IMR-90 (cell line): ENCODE measurements at regions not wholly inside any gene's neighbourhood (a gene's known extent, or its start where the extent isn't known, plus 50 kb on each side); places are given as distances from the start of the nearest gene placed in this dataset.

Experiments
- ATAC-seq: fragments of 200-7000 bp; cut with Tn5 transposase; 2 replicates; pipeline ENCODE4 v1.9.1; 2020; ENCODE audit warnings: low read depth, mild to moderate bottlenecking, moderate library complexity
- BruUV-seq: library from RNA; stranded (reverse); fragments of 400-500 nt; replicated peaks from 2 replicates; lab custom pipeline; 2021; lab: Mats Ljungman, UMichigan
- CTCF ChIA-PET: fragments of 300-600 bp; formaldehyde crosslinking; extraction: SDS; loops from one replicate; lab custom pipeline; 2021; ENCODE audit warnings: antibody characterized with exemption; lab: Yijun Ruan, JAX
- POLR2A ChIA-PET: fragments of 300-600 bp; sonication (Branson Sonifier 250); formaldehyde crosslinking; loops from one replicate; lab custom pipeline; 2022; ENCODE audit warnings: antibody characterized with exemption; ENCODE audit not compliant: unreplicated experiment; lab: Charles Lee
- DNase-seq: peaks from one replicate; pipeline ENCODE4 v3.0.0; 2013
- H2AFZ ChIP-seq: replicated peaks from 2 replicates; pipeline ENCODE3; 2013; ENCODE audit warnings: low read length, mild to moderate bottlenecking; ENCODE audit not compliant: poor library complexity
- H2AK5ac ChIP-seq: 2 replicates; pipeline ENCODE4 v1.6.1; 2013; ENCODE audit warnings: low read depth, low read length, inconsistent platforms
- H2AK9ac ChIP-seq: replicated peaks from 2 replicates; pipeline ENCODE3; 2013; ENCODE audit warnings: mild to moderate bottlenecking, low read depth, low read length, moderate library complexity; ENCODE audit not compliant: poor library complexity
- H2BK120ac ChIP-seq: 2 replicates; pipeline ENCODE4 v1.6.1; 2013; ENCODE audit warnings: low read depth, low read length, inconsistent platforms
- H2BK15ac ChIP-seq: 3 replicates; pipeline ENCODE4 v1.6.1; 2013; ENCODE audit warnings: low read depth, low read length, inconsistent platforms
- H2BK20ac ChIP-seq: 2 replicates; pipeline ENCODE4 v1.6.1; 2013; ENCODE audit warnings: low read depth, mild to moderate bottlenecking, inconsistent platforms, low read length, moderate library complexity
- H2BK5ac ChIP-seq: 2 replicates; pipeline ENCODE4 v1.6.1; 2013; ENCODE audit warnings: mild to moderate bottlenecking, low read depth, low read length, inconsistent platforms; ENCODE audit not compliant: poor library complexity, severe bottlenecking
- H3K14ac ChIP-seq: replicated peaks from 2 replicates; pipeline ENCODE4 v1.6.1; 2013; ENCODE audit warnings: low read depth, low read length, inconsistent platforms
- H3K18ac ChIP-seq: 2 replicates; pipeline ENCODE4 v1.6.1; 2013; ENCODE audit warnings: low read depth, low read length, control low read depth
- H3K23ac ChIP-seq: 2 replicates; pipeline ENCODE4 v1.6.1; 2013; ENCODE audit warnings: low read depth, low read length, inconsistent platforms
- H3K27ac ChIP-seq: 2 replicates; pipeline ENCODE4 v1.5.1; 2013; ENCODE audit warnings: mild to moderate bottlenecking, control low read depth, low read length; ENCODE audit not compliant: insufficient read depth
- H3K27me3 ChIP-seq: 2 replicates; pipeline ENCODE4 v1.6.1; 2013; ENCODE audit warnings: low read length; ENCODE audit not compliant: control insufficient read depth, insufficient read depth
- H3K36me3 ChIP-seq: 2 replicates; pipeline ENCODE4 v1.6.1; 2013; ENCODE audit warnings: low read length, mixed read lengths; ENCODE audit not compliant: control insufficient read depth, insufficient read depth
- H3K4ac ChIP-seq: 2 replicates; pipeline ENCODE4 v1.6.1; 2013; ENCODE audit warnings: low read depth, low read length, inconsistent platforms
- H3K4me1 ChIP-seq: 2 replicates; pipeline ENCODE4 v1.6.1; 2013; ENCODE audit warnings: low read length, mixed read lengths; ENCODE audit not compliant: control insufficient read depth, insufficient read depth
- H3K4me2 ChIP-seq: 2 replicates; pipeline ENCODE4 v1.6.1; 2013; ENCODE audit warnings: low read depth, mild to moderate bottlenecking, control low read depth, low read length, moderate library complexity
- H3K4me3 ChIP-seq: 2 replicates; pipeline ENCODE4 v1.5.1; 2013; ENCODE audit warnings: low read depth, mild to moderate bottlenecking, control low read depth, low read length, moderate library complexity; ENCODE audit not compliant: insufficient read depth
- H3K56ac ChIP-seq: 2 replicates; pipeline ENCODE4 v1.6.1; 2013; ENCODE audit warnings: low read length, inconsistent platforms; ENCODE audit not compliant: insufficient read depth; ENCODE audit errors: extremely low read depth
- H3K79me1 ChIP-seq, 2 experiments: 2 replicates each; pipeline ENCODE4 v1.6.1; 2013; ENCODE audit warnings: low read length in 2 of 2, inconsistent platforms in 1 of 2, low read depth in 1 of 2
- H3K9ac ChIP-seq: 2 replicates; pipeline ENCODE4 v1.6.1; 2013; ENCODE audit warnings: low read depth, low read length, control low read depth
- H3K9me1 ChIP-seq: 2 replicates; pipeline ENCODE4 v1.6.1; 2013; ENCODE audit warnings: low read length, inconsistent platforms; ENCODE audit not compliant: insufficient read depth
- H3K9me3 ChIP-seq: 2 replicates; pipeline ENCODE4 v1.6.1; 2013; ENCODE audit warnings: low read length; ENCODE audit not compliant: control insufficient read depth, insufficient read depth
- H4K20me1 ChIP-seq: 2 replicates; pipeline ENCODE4 v1.6.1; 2013; ENCODE audit warnings: low read length, inconsistent platforms; ENCODE audit not compliant: insufficient read depth
- H4K5ac ChIP-seq: 2 replicates; pipeline ENCODE4 v1.6.1; 2013; ENCODE audit warnings: mild to moderate bottlenecking, low read depth, low read length, control low read depth
- H4K8ac ChIP-seq, 2 experiments: 2 replicates each; pipeline ENCODE4 v1.6.1; 2013; ENCODE audit warnings: low read depth in 2 of 2, low read length in 2 of 2, control low read depth in 1 of 2, inconsistent platforms in 1 of 2
- H4K91ac ChIP-seq: 2 replicates; pipeline ENCODE4 v1.6.1; 2013; ENCODE audit warnings: low read depth, low read length, inconsistent platforms; ENCODE audit not compliant: insufficient read depth
- BHLHE40 ChIP-seq: fragments of 150-350 bp; IDR thresholded peaks from 2 replicates; pipeline ENCODE4 v1.6.1; 2016; ENCODE audit warnings: mild to moderate bottlenecking, low read depth, low read length
- CEBPB ChIP-seq: IDR thresholded peaks from 2 replicates; pipeline ENCODE4 v1.6.1; 2012; ENCODE audit warnings: low read depth, low read length, improper control_type of control experiment
- CHD1 ChIP-seq: IDR thresholded peaks from 2 replicates; pipeline ENCODE4 v1.6.1; 2012; ENCODE audit warnings: low read depth, low read length, improper control_type of control experiment
- CTCF ChIP-seq: conservative IDR thresholded peaks from 2 replicates; pipeline ENCODE4 v1.5.1; 2012; ENCODE audit warnings: mild to moderate bottlenecking, low read depth, low read length, improper control_type of control experiment
- ELK1 ChIP-seq: fragments of 150-350 bp; IDR thresholded peaks from 2 replicates; pipeline ENCODE4 v1.6.1; 2016; ENCODE audit warnings: low read depth, mild to moderate bottlenecking, low read length, moderate library complexity, borderline replicate concordance
- FOS ChIP-seq: fragments of 150-350 bp; IDR thresholded peaks from 2 replicates; pipeline ENCODE4 v1.6.1; 2016; ENCODE audit warnings: low read depth, low read length
- MAFK ChIP-seq: IDR thresholded peaks from 2 replicates; pipeline ENCODE4 v1.6.1; 2012; ENCODE audit warnings: low read depth, low read length, improper control_type of control experiment
- MAZ ChIP-seq: IDR thresholded peaks from 2 replicates; pipeline ENCODE4 v1.6.1; 2012; ENCODE audit warnings: low read depth, mild to moderate bottlenecking, low read length, improper control_type of control experiment, moderate library complexity, borderline replicate concordance
- MXI1 ChIP-seq: IDR thresholded peaks from 2 replicates; pipeline ENCODE4 v1.6.1; 2012; ENCODE audit warnings: low read depth, mild to moderate bottlenecking, low read length, moderate library complexity, borderline replicate concordance
- NFE2L2 ChIP-seq: fragments of 150-350 bp; IDR thresholded peaks from 2 replicates; pipeline ENCODE4 v1.6.1; 2016; ENCODE audit warnings: low read depth, mild to moderate bottlenecking, low read length
- POLR2A ChIP-seq: IDR thresholded peaks from 2 replicates; pipeline ENCODE4 v1.6.1; 2012; ENCODE audit warnings: mild to moderate bottlenecking, low read depth, low read length
- RAD21 ChIP-seq: IDR thresholded peaks from 2 replicates; pipeline ENCODE4 v1.6.1; 2012; ENCODE audit warnings: low read length, improper control_type of control experiment
- RCOR1 ChIP-seq: IDR thresholded peaks from 2 replicates; pipeline ENCODE4 v1.6.1; 2012; ENCODE audit warnings: mild to moderate bottlenecking, low read length, improper control_type of control experiment; ENCODE audit not compliant: insufficient replicate concordance
- RFX5 ChIP-seq: IDR thresholded peaks from 2 replicates; pipeline ENCODE4 v1.8.0; 2012; ENCODE audit warnings: low read depth, mild to moderate bottlenecking, low read length, moderate library complexity
- SMC3 ChIP-seq: fragments of 150-350 bp; IDR thresholded peaks from 2 replicates; pipeline ENCODE4 v1.6.1; 2016; ENCODE audit warnings: low read depth, mild to moderate bottlenecking, antibody characterized with exemption, low read length, moderate library complexity
- USF2 ChIP-seq: fragments of 150-350 bp; IDR thresholded peaks from 2 replicates; pipeline ENCODE4 v1.6.1; 2017; ENCODE audit warnings: mild to moderate bottlenecking, antibody characterized with exemption, low read length, low read depth
- WGBS, 2 experiments: methylation state at CpG; one replicate each; pipeline versions ENCODE4 v1.1.5 to v1.1.7; 2013; ENCODE audit warnings: missing lambda C conversion rate in 2 of 2; ENCODE audit not compliant: insufficient read length in 1 of 2; ENCODE audit errors: extremely low coverage in 2 of 2; 5-methylcytosine and 5-hydroxymethylcytosine counted together
- dilution Hi-C: fragments of 300-500 bp; cut with HindIII; formaldehyde crosslinking; loops from one replicate; pipeline ENCODE4 v1.14.3; 2018; ENCODE audit warnings: low sequenced_read_pairs; ENCODE audit not compliant: unreplicated experiment
- in situ Hi-C: fragments of 300-500 bp; cut with MboI; formaldehyde crosslinking; loops from 3 replicates; pipeline ENCODE4 v1.14.3; 2019; ENCODE audit warnings: low sequenced_read_pairs, inconsistent platforms, mixed read lengths
- intact Hi-C: fragments of 100-400 bp; cut with micrococcal nuclease; formaldehyde crosslinking; loops from 2 replicates; pipeline ENCODE4 v1.10.0; 2022

GRCh38 chr12:90683871-90684270, 271.1 kb downstream of the CCER1 start:
- dilution Hi-C loops (no loop called here), intact Hi-C loops (no loop called here), in situ Hi-C loops (no loop called here)
- Histone ChIP-seq H4K8ac (no peak overlapping the region), H3K14ac (no peak overlapping the region), H2BK120ac (no peak overlapping the region), H3K9me1 (0 out of 2 replicates have a peak, but pooled peaks cover 4% of the 10 kb centered on the region), H2BK5ac (no peak overlapping the region), H3K9me3 (no peaks in the 10 kb centered on the region), H3K36me3 (no peaks in the 10 kb centered on the region), H3K27ac (no peak overlapping the region), H2BK15ac (no peak overlapping the region), H2AK5ac (no peak overlapping the region), H2AK9ac (no peak overlapping the region), H3K4me3 (no peak overlapping the region), H3K4me2 (no peak overlapping the region), H2AFZ (no peak overlapping the region), H3K9ac (no peak overlapping the region), H4K91ac (no peak overlapping the region), H3K23ac (no peak overlapping the region), H2BK20ac (no peak overlapping the region), H3K4ac (no peak overlapping the region), H3K56ac (no peak overlapping the region), H3K18ac (no peak overlapping the region), H3K79me1 (no peaks in the 10 kb centered on the region), H3K4me1 (no peaks in the 10 kb centered on the region), H4K5ac (no peak overlapping the region), H4K20me1 (no peaks in the 10 kb centered on the region), H3K27me3 (no peaks in the 10 kb centered on the region)
- no TSS peak for BruUV-seq
- WGBS, 2 experiments, result no CpG with 5 or more reads among the region's 3 CpGs
- ATAC-seq (no peak), DNase-seq (no peak)
- TF ChIP-seq POLR2A (no peak), RCOR1 (no peak), ELK1 (no peak), RFX5 (no peak), RAD21 (no peak), CHD1 (no peak), BHLHE40 (no peak), SMC3 (no peak), CEBPB (no peak), CTCF (no peak), MAFK (no peak), NFE2L2 (no peak), MXI1 (no peak), FOS (no peak), USF2 (no peak), MAZ (no peak)
- CTCF ChIA-PET, result no interaction called here
- POLR2A ChIA-PET, result no interaction called here
